Neural progenitor cell (in vitro differentiated cells): ENCODE measurements at regions not wholly inside any gene's neighbourhood (a gene's known extent, or its start where the extent isn't known, plus 50 kb on each side); places are given as distances from the start of the nearest gene placed in this dataset.

Source experiments
- DNase-seq: peaks from one replicate; pipeline ENCODE4 v3.0.0-alpha.2; 2016; ENCODE audit warnings: low spot score
- H2AFZ ChIP-seq: fragments of 200-600 bp; sonication (generic); replicated peaks from 2 replicates; pipeline ENCODE4 v1.6.1; 2016; ENCODE audit warnings: antibody characterized with exemption
- H3F3A ChIP-seq: fragments of 200-600 bp; sonication (generic); 2 replicates; pipeline ENCODE4 v1.6.1; 2016; ENCODE audit warnings: antibody characterized with exemption, low read depth
- H3K27ac ChIP-seq: fragments of 200-600 bp; sonication (generic); 2 replicates; pipeline ENCODE4 v1.5.1; 2016; ENCODE audit warnings: mild to moderate bottlenecking
- H3K27me3 ChIP-seq: fragments of 200-600 bp; sonication (generic); 2 replicates; pipeline ENCODE4 v1.6.1; 2016; ENCODE audit warnings: mild to moderate bottlenecking, moderate library complexity
- H3K36me3 ChIP-seq: fragments of 200-600 bp; sonication (generic); 2 replicates; pipeline ENCODE4 v1.5.1; 2016
- H3K4me1 ChIP-seq: fragments of 200-600 bp; sonication (generic); 2 replicates; pipeline ENCODE4 v1.6.1; 2016; ENCODE audit warnings: mixed run types
- H3K4me2 ChIP-seq: fragments of 200-600 bp; sonication (generic); 2 replicates; pipeline ENCODE4 v1.6.1; 2016
- H3K4me3 ChIP-seq: fragments of 200-600 bp; sonication (generic); 2 replicates; pipeline ENCODE4 v1.5.1; 2016
- H3K79me2 ChIP-seq: fragments of 200-600 bp; sonication (generic); 2 replicates; pipeline ENCODE4 v1.6.1; 2016; ENCODE audit warnings: low read depth
- H3K9ac ChIP-seq: fragments of 200-600 bp; sonication (generic); 2 replicates; pipeline ENCODE4 v1.6.1; 2016
- H3K9me3 ChIP-seq: fragments of 200-600 bp; sonication (generic); 2 replicates; pipeline ENCODE4 v1.5.1; 2016; ENCODE audit warnings: low read depth
- H4K20me1 ChIP-seq: fragments of 200-600 bp; sonication (generic); 2 replicates; pipeline ENCODE4 v1.6.1; 2016; ENCODE audit warnings: low read depth
- H3K27ac Mint-ChIP-seq: 3 replicates; pipeline ENCODE4 v1.8.0; 2021; ENCODE audit warnings: mixed read lengths
- H3K27me3 Mint-ChIP-seq: 2 replicates; pipeline ENCODE4 v1.8.0; 2022; ENCODE audit warnings: low read depth, mild to moderate bottlenecking, inconsistent platforms, moderate library complexity, mixed read lengths; ENCODE audit not compliant: insufficient read depth
- H3K36me3 Mint-ChIP-seq: 3 replicates; pipeline ENCODE4 v1.8.0; 2021; ENCODE audit warnings: mixed read lengths
- H3K4me1 Mint-ChIP-seq: 3 replicates; pipeline ENCODE4 v1.8.0; 2021; ENCODE audit warnings: mixed read lengths
- H3K4me3 Mint-ChIP-seq: 3 replicates; pipeline ENCODE4 v1.8.0; 2021; ENCODE audit warnings: mild to moderate bottlenecking, moderate library complexity, mixed read lengths
- H3K9me3 Mint-ChIP-seq: 3 replicates; pipeline ENCODE4 v1.8.0; 2020; ENCODE audit warnings: mixed read lengths
- EZH2 ChIP-seq: fragments of 200-600 bp; sonication (generic); IDR thresholded peaks from 2 replicates; pipeline ENCODE4 v1.6.1; 2017; ENCODE audit warnings: antibody characterized with exemption, mild to moderate bottlenecking, moderate library complexity
- EZH2phosphoT487 ChIP-seq: fragments of 200-600 bp; sonication (generic); IDR thresholded peaks from 2 replicates; pipeline ENCODE4 v1.6.1; 2017; ENCODE audit warnings: antibody characterized with exemption
- TF ChIP-seq, protein P1 (sequence below): fragments of 200-600 bp; sonication (generic); IDR thresholded peaks from 2 replicates; pipeline ENCODE4 v1.5.1; 2017; ENCODE audit warnings: antibody characterized with exemption, mild to moderate bottlenecking

DNA sequence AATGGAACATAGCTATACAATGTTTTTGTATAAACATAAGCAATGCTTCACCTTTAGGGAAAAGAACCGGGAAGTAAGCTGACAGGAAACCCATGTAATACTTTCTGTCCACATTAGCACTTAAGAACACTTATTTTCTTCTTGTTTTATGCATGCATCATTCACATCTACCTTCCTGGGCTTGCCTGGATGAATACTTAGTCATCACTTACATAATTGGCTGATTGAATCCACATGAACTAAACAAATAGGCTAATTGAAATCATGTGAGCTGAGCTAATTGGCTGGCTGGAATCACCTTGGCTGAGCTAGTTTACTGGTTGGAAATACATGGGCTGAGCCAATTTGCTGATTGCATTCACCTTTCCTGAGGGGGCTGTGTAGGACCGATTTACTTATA lies 78.8 kb downstream of the ZNF726 start:
- no peak overlapping the region for H3K9ac ChIP-seq
- H3K9me3 ChIP-seq = peaks cover 19% of the 10 kb centered on the region
- H3K27me3 Mint-ChIP-seq = no peaks in the 10 kb centered on the region
- no peak overlapping the region for H3K4me3 Mint-ChIP-seq
- H3K4me2 ChIP-seq = no peak overlapping the region
- no peaks in the 10 kb centered on the region for H3K27me3 ChIP-seq
- H4K20me1 ChIP-seq = no peaks in the 10 kb centered on the region
- no peaks in the 10 kb centered on the region for H3K36me3 ChIP-seq
- peaks cover 33% of the 10 kb centered on the region for H3K9me3 Mint-ChIP-seq
- H3K27ac ChIP-seq = no peak overlapping the region
- no peaks in the 10 kb centered on the region for H3K4me1 Mint-ChIP-seq
- DNase-seq = no peak
- H3K79me2 ChIP-seq = no peaks in the 10 kb centered on the region
- no peaks in the 10 kb centered on the region for H3K36me3 Mint-ChIP-seq
- H3K4me1 ChIP-seq = no peaks in the 10 kb centered on the region
- no peaks in the 10 kb centered on the region for H3F3A ChIP-seq
- H3K27ac Mint-ChIP-seq = no peak overlapping the region
- TF ChIP-seq EZH2phosphoT487 (no peak), EZH2 (no peak)
- TF ChIP-seq, protein P1, sequence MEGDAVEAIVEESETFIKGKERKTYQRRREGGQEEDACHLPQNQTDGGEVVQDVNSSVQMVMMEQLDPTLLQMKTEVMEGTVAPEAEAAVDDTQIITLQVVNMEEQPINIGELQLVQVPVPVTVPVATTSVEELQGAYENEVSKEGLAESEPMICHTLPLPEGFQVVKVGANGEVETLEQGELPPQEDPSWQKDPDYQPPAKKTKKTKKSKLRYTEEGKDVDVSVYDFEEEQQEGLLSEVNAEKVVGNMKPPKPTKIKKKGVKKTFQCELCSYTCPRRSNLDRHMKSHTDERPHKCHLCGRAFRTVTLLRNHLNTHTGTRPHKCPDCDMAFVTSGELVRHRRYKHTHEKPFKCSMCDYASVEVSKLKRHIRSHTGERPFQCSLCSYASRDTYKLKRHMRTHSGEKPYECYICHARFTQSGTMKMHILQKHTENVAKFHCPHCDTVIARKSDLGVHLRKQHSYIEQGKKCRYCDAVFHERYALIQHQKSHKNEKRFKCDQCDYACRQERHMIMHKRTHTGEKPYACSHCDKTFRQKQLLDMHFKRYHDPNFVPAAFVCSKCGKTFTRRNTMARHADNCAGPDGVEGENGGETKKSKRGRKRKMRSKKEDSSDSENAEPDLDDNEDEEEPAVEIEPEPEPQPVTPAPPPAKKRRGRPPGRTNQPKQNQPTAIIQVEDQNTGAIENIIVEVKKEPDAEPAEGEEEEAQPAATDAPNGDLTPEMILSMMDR = no peak
- H2AFZ ChIP-seq = no peak overlapping the region
- H3K4me3 ChIP-seq = no peak overlapping the region

DNA sequence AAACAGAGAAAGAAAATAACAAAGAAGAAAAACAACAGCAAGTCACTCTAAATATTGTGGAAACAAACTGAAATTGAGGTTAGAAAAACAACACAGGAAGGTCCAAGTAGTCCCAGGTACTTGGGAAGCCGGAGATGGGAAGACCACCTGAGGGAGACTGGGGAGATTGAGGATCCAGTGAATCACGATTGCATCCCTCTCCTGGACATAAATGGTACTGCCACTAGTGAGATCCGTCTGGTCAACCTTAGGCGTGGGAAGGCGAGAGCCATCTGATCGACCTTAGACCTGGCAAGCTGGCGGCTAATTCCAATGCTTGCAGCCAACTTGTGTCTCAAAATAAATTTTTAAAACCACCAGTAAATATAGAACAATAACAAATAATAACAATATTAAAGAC lies 81.9 kb downstream of the ZNF726 start:
- no peaks in the 10 kb centered on the region for H3K4me1 ChIP-seq

DNA sequence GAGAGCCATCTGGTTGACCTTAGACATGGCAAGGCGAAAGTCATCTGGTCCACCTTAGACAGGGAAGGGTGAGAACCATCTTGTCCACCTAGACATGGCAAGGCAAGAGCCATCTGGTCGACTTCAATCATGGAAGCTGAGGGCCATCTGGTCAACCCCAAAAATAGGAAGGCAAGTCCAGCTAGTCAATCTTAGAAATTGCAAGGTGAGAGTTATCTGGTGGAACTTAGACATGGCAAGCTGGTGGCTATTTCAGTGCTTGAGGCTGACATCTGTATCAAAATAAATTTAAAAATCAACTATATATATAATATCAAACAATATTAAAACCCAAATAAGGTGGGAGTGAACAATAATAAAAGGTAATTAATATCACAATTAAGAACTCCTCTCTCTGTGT lies 83.9 kb downstream of the ZNF726 start:
- no peaks in the 10 kb centered on the region for H3F3A ChIP-seq
- Mint-ChIP-seq H3K27ac (no peak overlapping the region), H3K36me3 (no peaks in the 10 kb centered on the region), H3K4me1 (no peaks in the 10 kb centered on the region), H3K4me3 (no peak overlapping the region), H3K9me3 (peaks cover 66% of the 10 kb centered on the region), H3K27me3 (no peaks in the 10 kb centered on the region)
- no peaks in the 10 kb centered on the region for H3K27me3 ChIP-seq
- H3K4me2 ChIP-seq = no peak overlapping the region
- no peaks in the 10 kb centered on the region for H3K79me2 ChIP-seq
- no peaks in the 10 kb centered on the region for H3K36me3 ChIP-seq
- no peaks in the 10 kb centered on the region for H3K4me1 ChIP-seq
- H4K20me1 ChIP-seq = no peaks in the 10 kb centered on the region
- no peak for DNase-seq
- H2AFZ ChIP-seq = no peak overlapping the region
- no peak overlapping the region for H3K4me3 ChIP-seq
- no peak for TF ChIP-seq EZH2
- H3K27ac ChIP-seq = no peak overlapping the region
- H3K9me3 ChIP-seq = peaks cover 9% of the 10 kb centered on the region
- H3K9ac ChIP-seq = no peak overlapping the region

More for the DNA sequence above, 81.9 kb downstream of the ZNF726 start:
- no peak overlapping the region for H3K4me3 ChIP-seq
- H3K4me1 Mint-ChIP-seq = no peaks in the 10 kb centered on the region
- TF ChIP-seq, protein P1 = peak; percentile 38
- TF ChIP-seq EZH2phosphoT487 (no peak), EZH2 (no peak)
- H3K9ac ChIP-seq = no peak overlapping the region
- H3K36me3 Mint-ChIP-seq = no peaks in the 10 kb centered on the region
- no peak overlapping the region for H3K4me3 Mint-ChIP-seq
- H2AFZ ChIP-seq = no peak overlapping the region
- peaks cover 59% of the 10 kb centered on the region for H3K9me3 Mint-ChIP-seq
- peak; percentile 23 for DNase-seq
- H3K27me3 ChIP-seq = no peaks in the 10 kb centered on the region
- no peak overlapping the region for H3K27ac ChIP-seq
- H3K36me3 ChIP-seq = no peaks in the 10 kb centered on the region
- no peak overlapping the region for H3K27ac Mint-ChIP-seq
- H3K79me2 ChIP-seq = no peaks in the 10 kb centered on the region
- no peaks in the 10 kb centered on the region for H3K27me3 Mint-ChIP-seq
- no peak overlapping the region for H3K4me2 ChIP-seq
- H3K9me3 ChIP-seq = peaks cover 17% of the 10 kb centered on the region
- H3F3A ChIP-seq = no peaks in the 10 kb centered on the region
- H4K20me1 ChIP-seq = no peaks in the 10 kb centered on the region

DNA sequence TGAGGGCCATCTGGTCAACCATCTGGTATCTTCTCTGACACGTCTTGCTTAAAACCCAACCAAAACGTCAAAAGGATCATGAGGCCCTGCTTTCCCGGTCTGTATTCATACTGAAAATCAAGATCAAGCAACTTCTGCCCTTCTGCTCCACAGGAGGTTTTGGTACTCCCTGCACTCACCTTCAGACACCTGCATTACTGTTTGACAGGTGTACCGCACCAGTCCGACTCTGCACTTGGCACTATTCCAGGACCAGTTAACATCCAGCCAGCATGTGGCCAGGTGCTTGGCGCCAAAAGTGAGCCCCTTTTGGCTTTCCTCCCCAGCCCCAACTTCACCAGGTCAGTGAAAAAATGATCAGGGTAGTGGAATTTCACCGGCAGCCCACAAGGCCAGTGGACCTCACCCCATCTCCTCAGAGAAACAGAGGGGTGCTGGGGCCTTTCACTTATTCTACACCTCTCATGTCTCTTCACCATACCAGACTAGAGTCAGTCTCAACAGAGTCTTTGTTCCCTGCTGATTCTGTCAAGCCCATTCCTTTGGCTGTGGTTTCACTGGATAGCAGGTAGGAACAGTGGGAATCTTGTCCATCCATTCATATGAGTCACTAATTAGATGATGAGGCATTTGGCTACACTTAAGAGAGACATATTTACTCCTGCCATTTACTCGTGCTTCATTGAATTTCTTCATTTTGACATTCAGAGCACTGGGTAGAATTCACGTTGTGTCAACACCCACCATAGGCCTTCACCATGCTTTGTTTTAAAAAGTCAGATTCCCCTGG lies 85.3 kb downstream of the ZNF726 start:
- Mint-ChIP-seq H3K4me3 (no peak overlapping the region), H3K27me3 (no peaks in the 10 kb centered on the region), H3K36me3 (no peaks in the 10 kb centered on the region), H3K4me1 (no peaks in the 10 kb centered on the region), H3K27ac (no peak overlapping the region), H3K9me3 (peaks cover 67% of the 10 kb centered on the region)
- Histone ChIP-seq H4K20me1 (no peaks in the 10 kb centered on the region), H3K9ac (no peak overlapping the region), H2AFZ (no peak overlapping the region), H3K4me3 (no peak overlapping the region), H3K4me2 (no peak overlapping the region), H3K9me3 (peaks cover 15% of the 10 kb centered on the region), H3K79me2 (no peaks in the 10 kb centered on the region), H3K27ac (no peak overlapping the region), H3F3A (no peaks in the 10 kb centered on the region), H3K36me3 (no peaks in the 10 kb centered on the region), H3K4me1 (no peaks in the 10 kb centered on the region), H3K27me3 (no peaks in the 10 kb centered on the region)
- no peak for TF ChIP-seq EZH2phosphoT487
- TF ChIP-seq EZH2 = no peak
- TF ChIP-seq, protein P1 = no peak
- no peak for DNase-seq
